ENCODE measurements at regions not wholly inside any gene's neighbourhood (a gene's known extent, or its start where the extent isn't known, plus 50 kb on each side); places are given as distances from the start of the nearest gene placed in this dataset.

- BruUV-seq (replicated peaks), result no TSS peak
- intact Hi-C loops (cut with micrococcal nuclease; ENCODE audit: unreplicated experiment), result loop anchor here (5.0 kb wide), 1 partner anchor 480 kb away; no protein-coding TSS in a partner anchor
- H3K27me3 ChIP-seq (ENCODE audit: control insufficient read depth in 1 of 2, insufficient read depth in 2 of 2, low read length in 2 of 2), result peaks cover 0 to 13% of the 10 kb centered on the region in 2 experiments; a peak in 2 of 5 replicates
Observed at GRCh38 chr2:129002751-129003150, 684.1 kb upstream of the HS6ST1 start.

More at GRCh38 chr2:129002751-129003150, 684.1 kb upstream of the HS6ST1 start:
- no peak overlapping the region for H3K9ac ChIP-seq (ENCODE audit: insufficient read depth, low read depth, low read length)
- ATAC-seq (no peak), FAIRE-seq (no peak), DNase-seq (ENCODE audit: low spot score) (no peak)
- H3K27ac ChIP-seq (ENCODE audit: extremely low read length, insufficient read depth, low read length), result no peak overlapping the region
- no peaks in the 10 kb centered on the region for H3K36me3 ChIP-seq (replicated peaks in 1 of 2; ENCODE audit: control insufficient read depth in 1 of 2, insufficient read depth in 2 of 2, low read length in 2 of 2)
- no peak overlapping the region for H3K4me3 ChIP-seq (replicated peaks in 1 of 3; ENCODE audit: insufficient read depth in 1 of 3, low read depth in 2 of 3, low read length in 3 of 3)
- ChIA-PET POLR2A (no interaction called here), CTCF (ENCODE audit: low intra/inter-chr PET ratio, low total read pairs) (no interaction called here)
- H3K9me3 ChIP-seq (ENCODE audit: low read length), result no peaks in the 10 kb centered on the region
- H3K4me1 ChIP-seq (ENCODE audit: insufficient read depth, low read length), result no peaks in the 10 kb centered on the region
- no peaks in the 10 kb centered on the region for H3K79me2 ChIP-seq (ENCODE audit: insufficient read depth, low read length)
- H3K4me2 ChIP-seq (ENCODE audit: low read depth, low read length), result no peak overlapping the region
- no peak overlapping the region for H2AFZ ChIP-seq (ENCODE audit: low read length)
- no peaks in the 10 kb centered on the region for H4K20me1 ChIP-seq (ENCODE audit: insufficient read depth, low read length)
- WGBS (ENCODE audit: low lambda C conversion rate), result 2% methylated on average over 3 of the region's 3 CpGs
- in situ Hi-C loops (cut with HindIII; ENCODE audit: extremely low pct_ligation_motif_present, low pct_unique_long_range_greater_than_20kb), result no loop called here
- TF ChIP-seq ZSCAN29 (CRISPR knock-in tag; conservative IDR thresholded peaks at IDR 0.05), result no peak
- no peak for TF ChIP-seq ZNF746 (CRISPR knock-in tag; IDR thresholded peaks at IDR 0.05)
- no peak for TF ChIP-seq GABPA (IDR thresholded peaks at IDR 0.05; ENCODE audit: low read depth, low read length)
- no peak for TF ChIP-seq GABPA (CRISPR knock-in tag; IDR thresholded peaks at IDR 0.05; ENCODE audit: low read depth)
- no peak for TF ChIP-seq ZBTB25 (CRISPR knock-in tag; IDR thresholded peaks at IDR 0.05)
- TF ChIP-seq HOXA3 (CRISPR knock-in tag; IDR thresholded peaks at IDR 0.05), result no peak
- TF ChIP-seq ZNF644 (CRISPR knock-in tag; IDR thresholded peaks at IDR 0.05; ENCODE audit: low read depth), result no peak
- TF ChIP-seq ZNF740 (CRISPR knock-in tag; IDR thresholded peaks at IDR 0.05), result no peak
- no peak for TF ChIP-seq CHD4 (IDR thresholded peaks at IDR 0.05; ENCODE audit: borderline replicate concordance, low read length)
- no peak for TF ChIP-seq CBX2 (IDR thresholded peaks at IDR 0.05; ENCODE audit: low read depth, low read length)
- no peak for TF ChIP-seq CBX2 (CRISPR knock-in tag; IDR thresholded peaks at IDR 0.05; ENCODE audit: low read depth)
- TF ChIP-seq TP53 (CRISPR knock-in tag; conservative IDR thresholded peaks at IDR 0.05), result no peak
- no peak for TF ChIP-seq PHF8 (CRISPR knock-in tag; IDR thresholded peaks at IDR 0.05)
- no peak for TF ChIP-seq TBX2 (CRISPR knock-in tag; IDR thresholded peaks at IDR 0.05; ENCODE audit: borderline replicate concordance)
- no peak for TF ChIP-seq ZNF235 (CRISPR knock-in tag; IDR thresholded peaks at IDR 0.05; ENCODE audit: borderline replicate concordance)
- TF ChIP-seq ZNF230 (CRISPR knock-in tag; IDR thresholded peaks at IDR 0.05), result no peak
- TF ChIP-seq TBL1XR1 (IDR thresholded peaks at IDR 0.05; ENCODE audit: borderline replicate concordance, low read length, partially characterized antibody), result no peak
- no peak for TF ChIP-seq POLR2AphosphoS5 (IDR thresholded peaks at IDR 0.05; ENCODE audit: low read depth, low read length)
